ENCODE measurements at regions not wholly inside any gene's neighbourhood (a gene's known extent, or its start where the extent isn't known, plus 50 kb on each side); places are given as distances from the start of the nearest gene placed in this dataset.

DNA sequence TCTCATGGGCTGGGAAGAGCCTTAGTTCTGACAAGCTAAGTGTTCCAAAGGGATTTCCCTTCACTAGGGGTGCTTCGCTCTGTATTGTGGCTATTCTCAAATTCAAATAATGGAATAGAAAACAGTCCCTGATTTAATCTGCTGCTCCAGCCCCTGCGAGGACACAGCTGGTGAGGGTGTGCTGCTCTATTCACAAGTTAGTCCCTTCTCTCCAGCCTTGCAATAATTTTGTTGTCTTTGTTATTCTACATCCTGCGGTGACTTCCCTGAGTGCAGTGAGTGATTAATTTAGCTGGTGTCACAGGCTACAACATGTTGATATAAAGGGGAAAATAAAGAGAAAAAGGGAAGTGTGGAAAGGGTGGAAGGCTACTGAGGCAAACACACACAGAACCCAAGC lies 180.5 kb upstream of the VEPH1 start:
- TF ChIP-seq, protein P1, sequence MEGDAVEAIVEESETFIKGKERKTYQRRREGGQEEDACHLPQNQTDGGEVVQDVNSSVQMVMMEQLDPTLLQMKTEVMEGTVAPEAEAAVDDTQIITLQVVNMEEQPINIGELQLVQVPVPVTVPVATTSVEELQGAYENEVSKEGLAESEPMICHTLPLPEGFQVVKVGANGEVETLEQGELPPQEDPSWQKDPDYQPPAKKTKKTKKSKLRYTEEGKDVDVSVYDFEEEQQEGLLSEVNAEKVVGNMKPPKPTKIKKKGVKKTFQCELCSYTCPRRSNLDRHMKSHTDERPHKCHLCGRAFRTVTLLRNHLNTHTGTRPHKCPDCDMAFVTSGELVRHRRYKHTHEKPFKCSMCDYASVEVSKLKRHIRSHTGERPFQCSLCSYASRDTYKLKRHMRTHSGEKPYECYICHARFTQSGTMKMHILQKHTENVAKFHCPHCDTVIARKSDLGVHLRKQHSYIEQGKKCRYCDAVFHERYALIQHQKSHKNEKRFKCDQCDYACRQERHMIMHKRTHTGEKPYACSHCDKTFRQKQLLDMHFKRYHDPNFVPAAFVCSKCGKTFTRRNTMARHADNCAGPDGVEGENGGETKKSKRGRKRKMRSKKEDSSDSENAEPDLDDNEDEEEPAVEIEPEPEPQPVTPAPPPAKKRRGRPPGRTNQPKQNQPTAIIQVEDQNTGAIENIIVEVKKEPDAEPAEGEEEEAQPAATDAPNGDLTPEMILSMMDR (IDR thresholded peaks at IDR 0.05), result no peak
- TF ChIP-seq POLR2A (IDR thresholded peaks at IDR 0.05), result no peak
- Histone ChIP-seq H3K9me3 (no peaks in the 10 kb centered on the region), H3K4me3 (no peak overlapping the region), H3K36me3 (no peaks in the 10 kb centered on the region), H3K4me1 (no peaks in the 10 kb centered on the region), H3K27me3 (no peaks in the 10 kb centered on the region), H3K27ac (no peak overlapping the region)
- DNase-seq, result no peak

DNA sequence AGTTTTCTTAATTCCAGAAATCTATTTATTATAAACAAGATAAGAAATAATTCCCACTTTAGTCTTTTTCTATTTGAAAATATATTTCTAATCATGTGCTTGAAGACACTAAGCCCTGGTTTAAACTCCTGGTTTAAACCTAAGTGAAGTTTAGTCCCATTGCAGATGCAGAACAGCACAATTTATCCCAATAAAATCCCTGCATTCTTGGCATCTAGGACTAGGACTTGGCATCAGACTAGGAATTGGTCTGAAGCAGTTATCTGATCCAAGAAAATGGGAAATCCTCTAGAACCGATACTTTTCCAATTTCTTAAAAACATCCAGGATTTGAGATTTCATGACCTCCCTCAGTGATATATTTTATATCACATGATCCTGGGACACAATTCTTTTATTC lies 168.8 kb upstream of the VEPH1 start:
- Histone ChIP-seq H3K9me3 (no peaks in the 10 kb centered on the region), H3K4me1 (no peaks in the 10 kb centered on the region), H3K27me3 (no peaks in the 10 kb centered on the region), H3K27ac (no peak overlapping the region), H3K4me3 (no peak overlapping the region), H3K36me3 (no peaks in the 10 kb centered on the region)
- no peak for TF ChIP-seq POLR2A (IDR thresholded peaks at IDR 0.05)
- TF ChIP-seq, protein P1 (IDR thresholded peaks at IDR 0.05), result no peak
- DNase-seq, result no peak

- Histone ChIP-seq H3K27ac (no peak overlapping the region), H3K9me3 (no peaks in the 10 kb centered on the region), H3K4me1 (no peaks in the 10 kb centered on the region), H3K27me3 (no peaks in the 10 kb centered on the region), H3K4me3 (no peak overlapping the region), H3K36me3 (no peaks in the 10 kb centered on the region)
- TF ChIP-seq, protein P1 (IDR thresholded peaks at IDR 0.05), result no peak
- TF ChIP-seq POLR2A (IDR thresholded peaks at IDR 0.05), result no peak
- no peak for DNase-seq
Observed at GRCh38 chr3:157671656-157672055, 168.4 kb upstream of the VEPH1 start.

- Histone ChIP-seq H3K27ac (no peak overlapping the region), H3K9me3 (no peaks in the 10 kb centered on the region), H3K4me1 (no peaks in the 10 kb centered on the region), H3K27me3 (no peaks in the 10 kb centered on the region), H3K4me3 (no peak overlapping the region), H3K36me3 (no peaks in the 10 kb centered on the region)
- DNase-seq, result no peak
- TF ChIP-seq, protein P1 (IDR thresholded peaks at IDR 0.05), result no peak
- TF ChIP-seq POLR2A (IDR thresholded peaks at IDR 0.05), result no peak
Observed at GRCh38 chr3:157669416-157669815, 166.2 kb upstream of the VEPH1 start.

DNA sequence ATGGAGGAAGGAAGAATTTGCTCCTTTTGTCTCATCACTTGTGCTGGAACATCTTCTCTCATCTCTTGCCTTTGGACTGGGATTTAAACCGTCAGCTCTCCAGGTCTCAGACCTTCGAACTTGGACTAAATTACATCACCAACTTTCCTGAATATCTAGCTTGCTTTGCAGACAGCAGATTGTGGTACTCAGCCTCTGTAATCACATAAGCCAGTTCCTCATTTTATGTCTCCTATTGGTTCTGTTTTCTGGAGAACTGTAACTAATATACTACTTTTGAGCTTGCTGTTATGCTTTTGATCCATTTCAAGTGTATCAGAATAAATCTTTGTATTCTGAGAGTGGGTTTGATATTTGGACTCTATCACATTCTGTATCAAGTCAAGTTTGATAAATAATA lies 164.3 kb upstream of the VEPH1 start:
- no peak for DNase-seq
- H3K4me1 ChIP-seq, result no peaks in the 10 kb centered on the region
- no peak overlapping the region for H3K4me3 ChIP-seq
- H3K9me3 ChIP-seq, result no peaks in the 10 kb centered on the region
- no peaks in the 10 kb centered on the region for H3K36me3 ChIP-seq
- no peaks in the 10 kb centered on the region for H3K27me3 ChIP-seq
- H3K27ac ChIP-seq, result no peak overlapping the region
- TF ChIP-seq, protein P1 (IDR thresholded peaks at IDR 0.05), result no peak
- no peak for TF ChIP-seq POLR2A (IDR thresholded peaks at IDR 0.05)

DNA sequence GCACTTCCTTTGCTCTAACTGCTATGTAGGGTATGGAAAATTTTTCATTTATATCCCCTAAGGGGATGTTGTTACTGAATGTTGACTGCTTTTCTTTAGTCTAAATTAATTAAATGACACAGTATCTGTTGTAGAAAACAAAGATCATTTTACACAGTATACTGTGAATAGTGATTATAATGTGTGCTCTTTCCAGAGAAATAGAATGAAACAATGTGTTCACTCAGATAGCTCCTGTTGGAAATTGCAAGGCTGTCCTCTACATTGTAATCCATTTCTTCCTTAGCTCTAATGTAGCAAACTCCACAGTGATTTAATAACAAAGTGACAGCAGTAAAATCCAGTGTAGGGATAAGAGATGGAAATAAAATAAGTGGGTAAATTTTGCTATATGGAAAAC lies 159.0 kb upstream of the VEPH1 start:
- no peak for DNase-seq
- no peaks in the 10 kb centered on the region for H3K4me1 ChIP-seq
- H3K27ac ChIP-seq, result no peak overlapping the region
- H3K27me3 ChIP-seq, result no peaks in the 10 kb centered on the region
- H3K36me3 ChIP-seq, result no peaks in the 10 kb centered on the region
- H3K9me3 ChIP-seq, result no peaks in the 10 kb centered on the region
- no peak overlapping the region for H3K4me3 ChIP-seq
- no peak for TF ChIP-seq POLR2A (IDR thresholded peaks at IDR 0.05)
- TF ChIP-seq, protein P1 (IDR thresholded peaks at IDR 0.05), result no peak

Data from Peyer's patch (tissue), 4 donors.